ENCODE measurements at regions not wholly inside any gene's neighbourhood (a gene's known extent, or its start where the extent isn't known, plus 50 kb on each side); places are given as distances from the start of the nearest gene placed in this dataset.

- no peak for DNase-seq
Measured at GRCh38 chr4:140316799-140317198, 56.6 kb upstream of the SCOC start.

GRCh38 chr4:140315970-140316369, 57.5 kb upstream of the SCOC start:
- DNase-seq: no peak

- DNase-seq: no peak
Measured at GRCh38 chr4:140315438-140315837, 58.0 kb upstream of the SCOC start.

DNA sequence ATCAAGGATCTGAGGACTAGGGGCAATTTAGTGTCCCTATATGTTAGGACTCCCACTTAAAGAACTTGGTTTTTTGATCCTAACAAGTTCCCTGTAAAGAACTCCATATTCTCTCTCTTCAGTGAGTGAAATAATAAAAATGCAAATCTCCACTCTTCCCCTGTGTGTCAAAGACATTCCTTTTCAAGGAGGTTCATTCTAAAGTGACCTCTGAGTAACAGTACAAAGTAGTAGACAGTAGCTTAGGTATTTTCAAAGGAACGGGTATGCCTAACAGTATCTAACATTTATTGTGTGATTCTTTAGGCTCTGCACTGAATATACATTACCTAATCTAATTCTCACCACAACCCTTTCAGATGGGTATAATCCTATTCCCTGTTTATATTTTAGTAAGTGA, 58.4 kb upstream of the SCOC start:
- DNase-seq: no peak

- no peak for DNase-seq
Measured at GRCh38 chr4:140312100-140312499, 61.3 kb upstream of the SCOC start.

DNA sequence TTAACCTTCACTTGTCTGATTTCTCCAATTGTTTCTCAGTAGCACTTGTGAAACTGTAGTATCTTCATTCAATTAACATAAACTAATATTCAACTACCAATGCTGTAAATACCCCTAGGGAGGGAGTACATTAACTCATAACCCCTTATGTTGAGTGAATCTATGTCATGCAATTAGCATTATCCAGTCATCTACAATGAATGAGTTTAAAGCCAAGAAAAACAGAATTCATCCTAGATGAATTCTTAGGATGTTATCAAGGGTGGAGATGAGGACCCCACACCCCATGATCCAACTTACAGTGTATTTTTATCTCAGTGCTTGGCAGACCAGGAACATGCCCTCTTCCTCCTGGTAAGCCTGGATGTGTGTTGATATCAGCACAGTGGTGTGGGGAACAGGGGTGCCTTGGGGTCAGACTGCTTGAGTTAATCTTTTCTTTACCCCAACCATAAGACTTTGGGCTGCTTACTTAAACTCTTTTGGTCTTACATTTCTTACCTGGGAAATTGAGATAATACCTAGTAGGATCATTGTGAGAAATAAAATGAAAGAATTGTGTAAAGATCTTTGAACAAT, 62.1 kb upstream of the SCOC start:
- no peak for DNase-seq

DNA sequence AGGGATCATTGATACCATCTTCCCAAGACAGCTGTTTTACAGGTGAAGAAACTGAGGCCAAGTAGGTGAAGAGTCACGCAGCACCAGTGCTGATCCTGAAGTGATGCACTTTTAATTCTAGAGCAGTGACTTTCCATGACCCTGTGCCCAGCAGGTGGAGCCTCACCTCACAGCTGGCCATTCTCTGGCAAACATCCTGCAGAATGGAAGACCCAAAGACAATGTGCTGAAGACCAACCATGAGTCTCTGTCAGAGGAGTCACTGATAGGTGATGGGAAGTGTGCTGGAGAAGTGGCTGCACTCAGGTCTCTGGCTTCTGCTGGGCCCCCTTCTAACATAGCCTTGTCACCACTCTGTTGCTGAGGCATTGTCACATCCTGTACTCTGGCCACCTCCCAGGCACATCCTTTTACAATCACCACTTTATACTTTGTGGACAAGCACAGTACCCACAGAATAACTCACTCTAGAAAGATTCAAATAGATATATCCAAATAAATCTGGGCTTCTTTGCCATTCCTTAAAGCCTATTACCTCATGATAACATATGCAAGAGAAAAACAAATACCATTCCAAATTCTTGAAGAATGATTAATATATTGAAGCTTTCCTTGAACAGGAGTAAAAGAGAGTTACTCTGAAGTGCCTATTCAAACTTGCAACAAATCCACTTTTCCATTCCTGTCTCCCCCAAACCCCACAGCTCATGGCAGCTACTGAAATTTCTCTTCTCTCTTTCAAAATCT, 64.1 kb upstream of the SCOC start:
- no peak for DNase-seq

DNA sequence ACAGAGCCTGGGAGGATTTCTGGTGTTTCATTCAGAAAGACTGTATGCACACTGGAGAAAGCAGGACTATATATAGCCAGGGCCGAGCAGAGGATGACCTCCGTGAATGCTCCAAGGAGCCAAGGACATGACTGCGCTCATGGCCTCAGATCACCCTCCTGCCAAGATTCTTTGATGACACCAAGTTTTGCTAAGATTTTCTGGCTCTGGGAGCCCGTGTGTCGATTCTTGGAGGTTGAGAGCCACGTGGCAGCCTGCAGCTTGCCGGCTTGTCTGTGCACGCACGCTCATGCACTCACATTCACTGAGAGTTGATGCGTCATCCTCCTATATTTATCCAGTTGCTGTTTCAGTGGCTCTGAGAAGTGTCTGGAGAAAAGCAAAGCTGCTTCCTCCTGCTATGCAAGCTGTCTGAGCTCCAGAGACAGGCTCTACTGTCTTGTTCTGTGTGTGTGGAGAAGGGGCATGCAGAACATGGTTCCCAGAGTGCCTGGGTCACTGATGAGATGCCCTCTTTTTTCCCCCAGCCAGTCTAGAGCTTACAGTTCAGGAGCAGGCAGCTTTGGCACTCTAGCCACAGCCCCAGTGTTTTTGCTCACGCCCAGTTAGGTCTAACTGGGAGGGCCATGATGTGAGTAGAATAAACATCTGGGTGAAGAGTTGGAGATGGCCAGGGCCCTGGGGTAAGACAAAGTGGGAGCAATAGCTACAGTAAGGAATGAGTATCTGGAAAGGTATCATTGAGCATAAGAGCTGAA, 64.9 kb upstream of the SCOC start:
- no peak for DNase-seq

DNA sequence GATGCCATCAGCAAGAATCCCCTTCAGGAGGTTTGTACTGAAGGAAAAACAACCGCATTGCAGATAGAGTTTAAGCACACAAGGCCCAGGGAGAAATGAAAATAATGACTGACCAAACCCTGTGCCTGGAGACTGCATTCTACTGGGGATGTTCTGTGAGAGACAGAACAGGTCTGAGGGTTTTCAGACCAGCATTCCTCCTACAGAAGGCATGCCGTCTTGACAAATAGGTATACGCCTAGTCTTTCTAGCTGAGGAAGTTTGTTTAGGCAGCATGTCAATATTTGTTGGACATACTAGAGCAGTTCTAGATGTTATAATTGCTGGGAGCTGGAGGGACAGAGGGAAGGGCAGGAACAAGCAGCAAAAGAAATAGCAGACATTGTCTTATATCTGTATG, 68.4 kb upstream of the SCOC start:
- no peak for DNase-seq

DNA sequence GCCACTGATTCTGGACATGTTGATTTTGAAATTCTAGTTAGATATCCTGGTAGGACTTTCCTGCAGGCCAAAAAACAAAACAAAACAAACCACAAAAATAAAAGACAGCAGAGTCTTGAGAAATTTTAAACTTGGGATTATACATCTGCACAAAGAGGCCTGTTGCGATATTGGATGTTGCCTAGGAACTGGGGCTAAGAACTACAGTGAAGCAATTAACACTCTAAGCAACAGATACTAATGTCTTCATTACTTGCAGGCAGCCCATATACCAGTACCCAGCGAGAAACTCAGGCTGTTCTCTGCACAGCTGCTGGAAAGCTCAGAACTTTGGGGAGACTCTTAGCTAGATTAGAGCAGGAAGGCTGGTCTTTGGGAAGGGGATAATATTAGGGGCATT, 69.1 kb upstream of the SCOC start:
- no peak for DNase-seq

DNA sequence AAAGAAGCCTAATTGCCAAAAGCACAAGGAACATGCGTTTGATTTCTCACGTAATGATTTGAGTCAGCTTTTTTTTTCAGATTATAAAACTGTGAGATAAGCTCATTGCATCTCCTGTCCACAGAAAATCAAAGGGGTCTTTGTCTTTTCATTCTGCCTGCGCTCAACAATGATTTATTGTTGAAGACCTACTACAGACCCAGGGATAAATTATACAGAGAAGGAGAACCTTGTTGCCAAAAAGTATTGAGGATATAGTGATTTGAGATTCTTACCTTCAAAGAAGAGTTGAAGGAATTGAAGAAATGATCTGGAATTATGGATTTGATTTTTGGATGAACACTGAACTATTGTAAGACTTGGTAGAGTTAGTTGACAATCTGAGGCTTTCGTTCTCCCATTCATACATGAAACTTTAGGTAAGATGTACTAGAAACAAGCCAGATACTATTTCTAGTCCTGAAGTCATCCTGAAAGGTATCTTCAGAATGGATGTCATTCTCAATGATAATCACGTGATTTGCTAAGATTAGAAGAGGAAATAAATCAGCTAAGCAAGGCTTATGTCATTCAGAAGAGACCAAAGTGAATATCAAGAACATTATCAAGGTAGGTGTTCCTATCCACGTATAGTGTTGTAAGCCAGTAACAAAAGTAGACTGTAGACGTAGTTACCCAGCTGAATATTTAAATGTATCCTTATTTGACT, 71.1 kb upstream of the SCOC start:
- no peak for DNase-seq

DNA sequence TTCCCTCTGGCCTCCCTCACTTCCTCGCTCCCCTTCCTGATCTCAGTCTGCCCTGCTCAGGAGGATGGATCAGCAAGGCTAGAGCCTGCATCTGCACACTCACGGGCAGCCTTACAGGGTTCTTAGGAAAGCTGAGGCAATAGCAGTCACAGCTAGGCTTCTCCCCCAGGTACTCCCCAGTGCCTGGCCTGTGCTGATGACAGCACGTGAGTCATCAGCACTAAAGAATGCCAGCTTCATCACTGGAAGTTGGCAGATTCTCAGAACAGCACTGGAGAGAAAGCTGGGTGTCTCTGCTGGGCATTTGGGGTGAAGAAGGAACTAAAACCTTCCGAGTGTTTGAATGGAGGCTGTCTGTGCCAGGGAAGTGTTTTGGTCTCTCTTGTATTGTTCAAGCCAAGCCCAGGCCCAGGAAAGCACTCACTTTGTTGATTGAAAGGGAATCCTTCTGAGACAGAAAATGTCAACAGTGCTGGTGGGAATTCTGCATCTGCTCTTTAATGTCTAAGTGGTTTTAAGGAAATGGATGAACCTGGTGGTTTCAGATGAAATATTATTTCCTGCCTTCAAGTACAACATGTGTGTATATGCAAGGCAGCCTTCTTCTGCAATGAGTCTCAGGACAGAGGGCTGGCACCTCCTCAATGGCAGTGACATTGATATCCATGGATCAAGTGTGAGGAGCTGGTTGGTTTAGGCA, 73.0 kb upstream of the SCOC start:
- DNase-seq: no peak

DNA sequence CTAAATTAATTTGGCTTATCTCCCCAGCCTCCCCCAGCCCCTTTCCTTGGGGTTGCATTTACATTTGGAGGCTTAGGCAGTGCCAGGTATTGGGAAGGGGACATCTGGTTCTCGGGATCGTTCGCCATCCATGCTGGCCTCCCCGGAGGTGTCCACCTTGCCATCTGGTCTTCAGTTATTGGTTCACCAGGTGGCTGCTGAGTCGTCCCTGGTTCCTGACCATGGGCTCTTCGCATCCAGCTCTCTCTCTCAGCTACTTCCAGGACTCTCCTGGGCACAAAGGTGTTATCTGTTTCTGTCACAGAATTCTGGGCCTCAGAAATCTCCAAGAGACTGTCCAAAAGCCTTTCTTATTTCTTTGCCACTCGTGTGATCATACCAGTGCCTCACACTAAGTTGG, 75.4 kb upstream of the SCOC start:
- no peak for DNase-seq

- DNase-seq: no peak
Measured at GRCh38 chr4:140297221-140297570, 76.2 kb upstream of the SCOC start.

- no peak for DNase-seq
Measured at GRCh38 chr4:140296335-140297220, 76.9 kb upstream of the SCOC start.

DNA sequence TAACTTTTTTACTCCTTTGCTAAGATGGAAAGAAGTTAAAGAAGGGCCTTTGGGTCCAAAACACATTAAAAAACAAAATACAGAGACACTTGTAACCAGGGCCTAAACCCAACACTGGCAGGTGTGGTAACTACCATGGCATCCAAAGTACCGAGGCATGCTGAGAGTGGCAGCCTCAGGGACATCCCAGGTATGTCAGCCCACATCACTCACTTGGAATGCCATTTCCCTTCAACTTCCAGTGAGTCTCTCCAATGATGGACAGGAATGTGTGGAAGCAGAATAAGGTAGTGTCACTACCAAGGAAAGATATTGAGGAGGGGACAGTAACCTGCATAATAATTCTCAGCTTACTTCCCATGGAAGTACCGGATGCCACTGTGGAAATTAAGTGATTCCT, 79.5 kb upstream of the SCOC start:
- DNase-seq: no peak

GRCh38 chr4:140291259-140291658, 82.2 kb upstream of the SCOC start:
- DNase-seq: no peak

DNA sequence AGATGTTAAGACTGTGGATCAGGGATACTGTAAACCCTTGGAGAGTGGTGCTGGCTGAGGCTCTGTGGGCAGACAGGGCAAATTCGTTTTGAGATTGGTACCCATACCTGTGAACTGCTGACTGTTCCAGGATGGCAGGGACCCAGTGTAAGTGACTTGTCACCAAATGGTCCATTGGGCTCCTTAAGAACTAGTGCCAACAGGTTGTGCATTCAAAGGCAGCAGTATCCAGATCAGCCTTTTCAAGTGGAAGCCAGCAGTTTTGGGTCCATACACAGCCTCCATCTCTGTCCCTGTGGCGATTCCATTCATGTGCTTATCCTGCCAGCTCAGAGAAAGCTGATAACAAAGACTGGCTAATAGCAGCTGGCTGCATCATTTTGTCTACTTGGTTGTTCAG, 84.0 kb upstream of the SCOC start:
- no peak for DNase-seq

GRCh38 chr4:140286456-140286855, 87.0 kb upstream of the SCOC start:
- DNase-seq: no peak

DNA sequence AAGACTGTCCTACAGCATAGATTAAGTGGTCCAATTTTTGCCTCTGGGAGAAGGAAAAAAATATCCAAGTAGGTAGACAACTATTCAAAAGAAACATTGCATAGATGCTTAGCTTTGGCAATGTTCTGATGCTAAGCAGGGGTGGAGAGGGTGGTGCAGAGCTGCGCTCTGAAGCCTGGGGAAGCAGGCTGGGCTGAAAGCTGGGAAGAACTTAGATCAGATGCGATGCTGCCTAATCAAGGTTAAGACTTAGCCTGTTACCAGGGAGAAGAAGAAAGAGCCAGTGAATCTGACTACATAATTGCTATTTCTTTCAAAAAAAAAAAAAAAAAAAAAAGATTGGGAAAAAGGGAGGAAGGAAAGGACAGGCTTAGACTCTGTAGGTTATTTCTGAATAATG, 89.0 kb upstream of the SCOC start:
- no peak for DNase-seq

- DNase-seq: no peak
Measured at GRCh38 chr4:140281828-140282552, 91.5 kb upstream of the SCOC start.

All from activated CD4-positive, alpha-beta T cell treated with anti-CD3 and anti-CD28 coated beads, Interleukin-2, amount 50 U/mL, for 4 hours (primary cell).